ENCODE measurements at regions not wholly inside any gene's neighbourhood (a gene's known extent, or its start where the extent isn't known, plus 50 kb on each side); places are given as distances from the start of the nearest gene placed in this dataset.
"Not testable (repeated sequence)": the region's sequence is repeated elsewhere in the genome, so short reads cannot be mapped to it uniquely, and the experiment has no call there.

GRCh38 chr3:86887876-86888275 is 103.1 kb downstream of the VGLL3 start:
- Histone ChIP-seq H3K9me3 (no peaks in the 10 kb centered on the region), H3K36me3 (no peaks in the 10 kb centered on the region), H3K4me1 (no peaks in the 10 kb centered on the region), H3K4me3 (replicated peaks in 1 of 3) (no peak overlapping the region), H3K27me3 (no peaks in the 10 kb centered on the region), H3K27ac (no peak overlapping the region)
- TF ChIP-seq POLR2A (IDR thresholded peaks at IDR 0.05) (no peak), CTCF (IDR thresholded peaks at IDR 0.05) (no peak)
- intact Hi-C loops (cut with DNase I), result no loop called here
- DNase-seq, result no peak

GRCh38 chr3:86880066-86880465 is 110.9 kb downstream of the VGLL3 start:
- 90 to 95% methylated on average over 6 of the region's 6 CpGs for WGBS, 2 donors
- H3K9me3 ChIP-seq, result no peaks in the 10 kb centered on the region
- H3K36me3 ChIP-seq, result no peaks in the 10 kb centered on the region
- DNase-seq, result no peak
- H3K4me1 ChIP-seq, result no peaks in the 10 kb centered on the region
- no peaks in the 10 kb centered on the region for H3K27me3 ChIP-seq
- TF ChIP-seq CTCF (IDR thresholded peaks at IDR 0.05), result no peak
- no peak for TF ChIP-seq POLR2A (IDR thresholded peaks at IDR 0.05)
- H3K27ac ChIP-seq, result no peak overlapping the region
- intact Hi-C loops (cut with DNase I), result no loop called here
- no peak overlapping the region for H3K4me3 ChIP-seq (replicated peaks in 1 of 3)

- H3K4me1 ChIP-seq; H3K36me3 ChIP-seq; H3K4me3 ChIP-seq (replicated peaks in 1 of 3); H3K27ac ChIP-seq; DNase-seq; H3K27me3 ChIP-seq; H3K9me3 ChIP-seq; intact Hi-C loops (cut with DNase I): not testable (repeated sequence)
- 48 to 61% methylated on average over 2 to 5 of the region's 5 CpGs for WGBS, 2 donors
Measured at GRCh38 chr3:86876504-86877181, 114.3 kb downstream of the VGLL3 start.

- H3K36me3 ChIP-seq; DNase-seq; H3K4me3 ChIP-seq (replicated peaks in 1 of 3); H3K9me3 ChIP-seq; H3K4me1 ChIP-seq; H3K27ac ChIP-seq; intact Hi-C loops (cut with DNase I); H3K27me3 ChIP-seq: not testable (repeated sequence)
- 88 to 95% methylated on average over 1 of the region's 1 CpG for WGBS, 2 donors
Measured at GRCh38 chr3:86874790-86875189, 116.2 kb downstream of the VGLL3 start.

- H3K9me3 ChIP-seq, result no peaks in the 10 kb centered on the region
- H3K4me1 ChIP-seq, result no peaks in the 10 kb centered on the region
- H3K27me3 ChIP-seq, result no peaks in the 10 kb centered on the region
- no peak for DNase-seq
- no peak overlapping the region for H3K4me3 ChIP-seq (replicated peaks in 1 of 3)
- intact Hi-C loops (cut with DNase I), result no loop called here
- no peak overlapping the region for H3K27ac ChIP-seq
- TF ChIP-seq CTCF (IDR thresholded peaks at IDR 0.05), result no peak
- no peak for TF ChIP-seq POLR2A (IDR thresholded peaks at IDR 0.05)
- WGBS, 2 donors, result 58 to 74% methylated on average over 4 of the region's 4 CpGs
- H3K36me3 ChIP-seq, result no peaks in the 10 kb centered on the region
Measured at GRCh38 chr3:86869566-86869965, 121.4 kb downstream of the VGLL3 start.

GRCh38 chr3:86867982-86868381 is 123.0 kb downstream of the VGLL3 start:
- no peak for TF ChIP-seq POLR2A (IDR thresholded peaks at IDR 0.05)
- no peak for TF ChIP-seq CTCF (IDR thresholded peaks at IDR 0.05)
- Histone ChIP-seq H3K9me3 (no peaks in the 10 kb centered on the region), H3K4me1 (no peaks in the 10 kb centered on the region), H3K36me3 (no peaks in the 10 kb centered on the region), H3K4me3 (replicated peaks in 1 of 3) (no peak overlapping the region), H3K27ac (no peak overlapping the region), H3K27me3 (no peaks in the 10 kb centered on the region)
- intact Hi-C loops (cut with DNase I), result no loop called here
- WGBS, 2 donors, result 35 to 40% methylated on average over 2 of the region's 2 CpGs
- DNase-seq, result no peak

All from thyroid gland (tissue), 4 donors.